Hematopoietic multipotent progenitor cell treated with erythropoietin and hydrocortisone succinate and interleukin-3 and kit ligand, for 4 days (in vitro differentiated cells): ENCODE measurements at regions not wholly inside any gene's neighbourhood (a gene's known extent, or its start where the extent isn't known, plus 50 kb on each side); places are given as distances from the start of the nearest gene placed in this dataset.

ENCODE experiments used
- DNase-seq: peaks from one replicate; pipeline ENCODE4 v3.0.0-alpha.2; 2015

DNA sequence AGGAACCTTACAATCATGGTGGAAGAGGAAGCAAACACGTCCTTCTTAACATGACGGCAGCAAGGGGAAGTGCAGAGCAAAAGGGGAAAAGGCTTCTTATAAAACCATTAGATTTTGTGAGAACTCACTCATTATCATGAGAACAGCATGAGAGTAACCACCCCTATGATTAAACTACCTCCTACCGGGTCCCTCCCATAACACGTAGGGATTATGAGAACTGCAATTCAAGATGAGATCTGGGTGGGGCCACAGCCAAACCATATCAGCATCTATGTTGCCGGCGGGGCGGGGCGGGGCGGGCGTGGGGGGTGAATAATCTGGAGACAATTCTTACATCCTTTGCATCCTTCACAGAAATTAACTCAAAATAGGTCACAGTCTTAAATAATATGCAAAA, 58.8 kb upstream of the GFPT2 start:
- peak; percentile 4 for DNase-seq

DNA sequence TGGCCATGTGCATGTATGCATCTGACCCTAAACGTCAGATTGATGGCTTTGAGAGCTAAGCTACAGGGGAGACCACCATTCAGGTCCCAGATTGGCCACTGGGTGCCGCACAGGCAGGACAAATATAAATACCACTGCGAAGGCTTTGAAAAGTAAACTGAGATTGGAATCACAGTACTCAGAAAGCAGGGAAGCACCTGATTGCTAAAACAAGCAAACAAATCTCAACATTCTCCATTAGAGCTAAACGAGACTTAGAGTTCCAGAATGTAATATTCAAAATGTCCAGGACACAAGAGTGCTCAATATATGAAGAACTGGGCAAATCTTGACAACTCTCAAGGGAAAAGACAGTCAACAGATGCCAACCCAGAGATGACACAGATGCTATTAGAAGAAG, 61.0 kb upstream of the GFPT2 start:
- no peak for DNase-seq

GRCh38 chr5:180421672-180422071, 68.5 kb upstream of the GFPT2 start:
- DNase-seq: no peak

DNA sequence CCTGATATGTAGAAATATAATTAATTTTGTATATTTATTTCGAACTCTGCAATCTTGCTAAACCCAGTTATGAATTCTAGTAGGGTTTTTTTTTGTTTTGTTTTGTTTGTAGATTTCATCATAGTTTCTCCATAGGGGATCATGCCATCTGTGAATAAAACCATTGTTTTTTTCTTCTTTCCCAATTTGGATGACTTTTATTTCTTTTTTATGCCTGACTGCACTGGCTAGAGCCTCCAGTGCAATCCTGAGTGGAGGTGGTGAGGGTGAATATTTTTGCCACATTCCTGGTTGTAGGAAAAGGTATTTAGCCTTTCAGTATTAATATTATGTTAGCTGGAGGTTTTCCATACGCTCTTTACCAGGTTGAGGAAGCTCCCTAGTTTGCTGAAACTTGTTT, 70.0 kb upstream of the GFPT2 start:
- DNase-seq: no peak

GRCh38 chr5:180423598-180423997, 70.5 kb upstream of the GFPT2 start:
- DNase-seq: no peak

GRCh38 chr5:180424094-180424493, 70.1 kb upstream of the CNOT6 start:
- no peak for DNase-seq

GRCh38 chr5:180428598-180428997, 65.6 kb upstream of the CNOT6 start:
- DNase-seq: no peak

DNA sequence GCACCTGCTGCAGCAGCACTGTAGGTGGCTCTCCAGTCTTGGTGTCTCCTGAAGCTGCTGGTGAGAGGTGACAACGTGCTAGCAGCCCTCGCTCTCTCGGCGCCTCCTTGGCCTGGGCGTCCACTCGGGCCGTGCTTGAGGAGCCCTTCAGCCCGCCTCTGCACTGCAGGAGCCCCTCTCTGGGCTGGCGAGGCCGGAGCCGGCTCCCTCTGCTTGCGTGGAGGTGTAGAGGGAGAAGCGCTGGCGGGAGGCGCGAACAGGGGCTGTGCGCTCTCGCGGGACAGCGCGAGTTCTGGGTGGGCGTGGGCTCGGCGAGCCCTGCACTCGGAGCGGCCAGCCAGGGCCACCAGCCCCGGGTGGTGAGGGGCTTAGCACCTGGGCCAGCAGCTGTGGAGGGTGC, 62.2 kb upstream of the CNOT6 start:
- DNase-seq: no peak

- DNase-seq: no peak
Observed at GRCh38 chr5:180433032-180433422, 61.2 kb upstream of the CNOT6 start.

DNA sequence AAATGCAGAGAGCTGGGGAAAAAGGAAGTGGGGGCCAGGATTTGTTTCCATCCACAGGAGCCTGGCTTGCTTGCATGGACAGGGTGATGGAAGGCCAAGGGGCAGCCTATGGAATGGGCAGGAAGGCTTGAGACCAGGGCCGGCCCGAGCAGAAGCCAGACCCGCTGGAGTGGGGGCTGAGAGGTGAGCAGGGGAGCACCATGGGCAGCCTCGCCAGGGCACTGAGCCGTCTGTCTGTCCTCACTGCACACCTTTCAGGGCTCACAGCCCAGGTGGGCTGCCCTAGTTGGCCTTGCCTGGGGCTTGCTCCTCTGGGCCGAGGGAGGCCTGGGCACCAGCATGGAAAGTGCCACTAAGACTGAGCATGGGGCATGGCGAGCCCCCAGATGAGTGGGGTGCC, 58.6 kb upstream of the CNOT6 start:
- DNase-seq: no peak

DNA sequence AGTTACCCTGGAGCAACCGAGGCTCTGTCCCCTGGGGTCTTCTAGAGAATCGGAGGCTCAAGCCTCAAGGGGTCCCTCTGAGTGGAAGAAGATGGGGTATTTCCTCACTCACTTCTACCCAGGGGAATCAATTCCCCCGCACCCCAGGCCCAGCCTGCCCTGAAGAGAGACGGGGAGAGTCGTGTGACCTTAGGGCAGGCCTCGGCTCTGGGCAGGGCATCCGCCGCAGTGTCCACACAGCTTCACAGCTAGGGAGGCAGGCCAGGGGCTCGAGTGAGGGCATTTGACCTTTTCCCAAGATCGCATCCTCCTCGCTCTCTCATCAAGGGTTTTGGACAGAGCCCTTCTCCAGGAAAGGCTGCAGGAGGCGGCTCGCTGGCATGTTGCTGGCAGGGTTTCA, 57.9 kb upstream of the CNOT6 start:
- no peak for DNase-seq

DNA sequence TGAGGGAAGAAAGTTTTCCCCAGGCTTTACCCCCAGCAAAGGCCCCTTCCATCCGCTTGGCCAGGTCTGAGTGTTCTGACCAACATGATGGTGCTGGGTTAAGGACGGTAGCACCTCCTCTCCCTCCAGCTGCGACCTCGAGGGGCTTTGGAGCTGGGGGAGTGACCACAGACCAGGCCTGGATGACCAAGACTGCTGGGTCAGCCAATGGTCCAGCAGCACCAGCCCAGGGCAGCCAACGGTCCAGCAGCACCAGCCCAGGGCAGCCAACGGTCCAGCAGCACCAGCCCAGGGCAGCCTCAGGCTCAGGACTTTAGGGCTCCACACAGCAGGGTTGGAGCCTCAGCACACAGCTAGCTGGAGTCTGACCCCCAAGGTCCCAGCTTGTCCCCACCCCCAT, 57.2 kb upstream of the CNOT6 start:
- DNase-seq: no peak

- DNase-seq: no peak
Observed at GRCh38 chr5:180437336-180437735, 56.8 kb upstream of the CNOT6 start.

DNA sequence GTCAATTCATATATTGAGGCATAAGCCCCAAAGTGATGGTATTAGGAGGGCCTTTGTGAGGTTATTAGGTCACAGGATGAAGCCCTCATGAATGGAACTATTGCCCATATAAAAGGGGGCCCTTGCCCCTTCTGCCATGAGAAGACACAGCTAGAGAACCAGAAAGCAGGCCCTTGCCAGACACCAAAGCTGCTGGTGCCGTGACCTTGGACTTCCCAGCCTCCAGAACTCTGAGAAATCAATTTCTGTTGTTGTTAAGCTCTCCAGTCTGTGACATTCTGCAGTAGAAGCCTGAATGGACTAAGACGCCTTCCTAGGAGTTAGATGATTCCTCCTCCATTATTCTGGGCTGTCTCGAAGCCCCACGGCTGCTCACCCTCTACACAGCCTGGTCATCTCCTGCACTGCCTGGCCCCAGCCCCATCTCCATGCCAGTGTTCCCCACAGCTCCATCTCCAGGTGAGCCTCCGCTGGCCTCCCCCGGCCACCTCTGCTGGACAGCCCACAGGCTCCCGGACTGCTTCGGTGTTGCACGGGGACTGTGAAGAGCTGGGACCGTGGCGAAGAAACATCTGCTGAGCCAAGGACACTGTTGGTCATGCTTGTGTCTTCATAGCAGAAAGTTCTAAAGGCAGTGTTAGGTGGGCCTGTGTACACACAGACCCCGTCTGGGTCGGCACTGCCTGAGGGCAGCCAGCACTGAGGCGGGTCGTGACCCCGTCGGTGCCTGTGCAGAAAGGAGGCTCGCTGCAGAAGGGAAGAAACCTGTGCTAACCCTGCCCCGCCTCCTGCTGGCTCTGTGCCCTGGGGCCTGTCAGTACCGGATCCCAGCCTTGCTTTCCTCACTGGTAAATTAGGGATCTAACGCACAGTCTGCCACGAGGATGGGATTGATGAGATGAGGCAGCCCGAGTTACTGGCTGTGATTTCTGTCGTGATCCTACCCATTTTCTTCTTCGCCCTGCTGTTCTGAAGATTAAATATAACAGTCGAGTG, 55.1 kb upstream of the CNOT6 start:
- DNase-seq: no peak

DNA sequence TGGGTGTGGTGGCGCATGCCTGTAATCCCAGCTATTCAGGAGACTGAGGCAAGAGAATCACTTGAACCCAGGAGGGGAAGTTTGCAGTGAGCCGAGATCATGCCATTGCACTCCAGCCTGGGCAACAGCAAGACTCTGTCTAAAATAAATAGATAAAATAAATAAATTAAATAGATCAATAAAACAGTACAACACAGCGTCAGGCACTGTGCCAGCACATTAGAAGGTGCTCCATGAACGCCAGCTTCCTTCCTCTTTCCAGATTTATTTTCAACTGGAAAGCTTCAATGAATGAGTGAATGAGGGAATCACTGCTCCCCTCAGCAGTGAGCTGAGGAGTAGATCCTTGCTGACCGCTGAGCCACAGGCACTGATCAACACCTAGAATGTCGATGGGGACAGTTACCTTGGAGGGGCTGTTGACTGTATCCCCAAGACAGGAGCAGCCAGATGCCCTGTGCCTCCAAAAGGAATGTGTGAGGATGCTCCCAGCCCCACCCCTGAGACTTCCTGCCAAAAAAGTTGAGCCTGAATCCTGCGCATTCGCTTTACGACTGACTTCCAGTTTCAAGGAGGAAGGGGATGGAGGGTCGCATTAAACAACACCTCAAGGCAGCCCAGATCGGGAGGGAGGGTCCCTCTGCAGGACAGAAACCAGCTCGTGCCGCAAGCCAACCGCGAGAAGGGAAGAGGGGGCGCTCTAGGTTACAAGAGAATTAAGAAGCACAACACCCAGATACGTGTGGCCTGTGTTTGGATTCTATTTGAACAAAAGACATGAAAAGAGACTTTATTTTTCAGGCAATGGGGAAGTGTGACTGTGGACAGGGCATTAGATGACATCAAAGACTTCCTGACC, 54.0 kb upstream of the CNOT6 start:
- DNase-seq: peak; percentile 11

DNA sequence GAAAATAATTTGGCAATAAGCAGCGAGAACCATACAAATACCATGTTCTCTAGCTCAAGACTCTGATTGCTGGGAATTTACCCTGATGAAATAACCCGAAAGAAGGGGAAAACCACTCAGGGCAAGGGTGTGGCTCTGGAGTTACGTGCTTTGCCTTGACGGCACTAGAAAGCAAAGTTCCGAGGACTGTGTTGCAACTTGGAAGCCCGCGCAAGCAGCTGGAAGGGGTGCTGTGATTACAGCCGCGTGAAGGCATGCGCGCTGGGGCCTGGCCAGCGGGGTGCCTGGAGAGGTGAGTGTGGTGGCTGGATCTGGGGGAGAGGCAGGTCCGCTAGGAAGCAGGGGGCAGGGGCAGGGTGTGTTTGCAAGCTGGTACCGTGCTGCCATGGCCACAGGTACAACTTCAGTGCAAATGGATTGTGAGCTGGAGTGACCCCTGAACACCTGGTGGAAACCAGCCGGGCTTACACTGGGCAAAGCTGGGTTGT, 52.6 kb upstream of the CNOT6 start:
- no peak for DNase-seq
